Sciatic nerve (tissue), 2 donors: ENCODE measurements at regions not wholly inside any gene's neighbourhood (a gene's known extent, or its start where the extent isn't known, plus 50 kb on each side); places are given as distances from the start of the nearest gene placed in this dataset.

ENCODE experiments used
- ATAC-seq: fragments of 200-7000 bp; cut with Tn5 transposase; one replicate; pipeline ENCODE4 v1.9.1; 2020; ENCODE audit warnings: mild to moderate bottlenecking, moderate library complexity
- DNase-seq: peaks from one replicate; pipeline ENCODE4 v3.0.0-alpha.2; 2020; ENCODE audit warnings: low spot score
- intact Hi-C: fragments of 100-400 bp; cut with DNase I; formaldehyde crosslinking; loops from one replicate; pipeline ENCODE4 v1.14.2; 2022
- donor health status: DM: no; HTN: no; CAD: no.
- donor health status: DM: no; HTN: no; CAD: no.

GRCh38 chr13:104006625-104007075 lies 940.4 kb upstream of the SLC10A2 start:
- ATAC-seq = no peak
- intact Hi-C loops = no loop called here
- DNase-seq = no peak

GRCh38 chr13:104004572-104004971 lies 938.4 kb upstream of the SLC10A2 start:
- intact Hi-C loops = no loop called here
- ATAC-seq (no peak), DNase-seq (no peak)

- no peak for DNase-seq
- peak; percentile 20 for ATAC-seq
- intact Hi-C loops = no loop called here
These were observed 936.0 kb upstream of the SLC10A2 start for GRCh38 chr13:104002216-104002615.

DNA sequence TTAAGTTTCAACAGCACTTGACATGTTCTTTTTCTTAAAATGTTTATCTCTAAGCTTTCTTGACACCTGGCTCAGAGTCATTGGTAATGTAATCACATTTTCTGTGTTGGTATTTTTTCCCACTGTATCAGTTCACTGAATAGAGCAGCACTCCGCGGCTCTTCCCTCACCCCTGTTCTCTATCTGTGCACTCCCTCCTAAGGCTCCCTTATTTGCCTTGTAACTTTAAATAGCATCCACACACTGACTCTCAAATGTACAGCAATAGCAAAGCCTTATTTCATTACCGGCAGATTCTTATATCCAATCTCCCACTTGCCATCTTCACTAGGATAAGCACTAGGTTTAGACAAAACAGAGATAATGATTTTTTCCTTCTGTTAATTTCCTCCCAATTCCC lies 935.5 kb upstream of the SLC10A2 start:
- DNase-seq (no peak), ATAC-seq (no peak)
- intact Hi-C loops = no loop called here

GRCh38 chr13:103996733-103997132 lies 930.5 kb upstream of the SLC10A2 start:
- intact Hi-C loops = no loop called here
- ATAC-seq = no peak
- no peak for DNase-seq

- intact Hi-C loops = no loop called here
- ATAC-seq (no peak), DNase-seq (no peak)
These were observed 917.7 kb upstream of the SLC10A2 start for GRCh38 chr13:103983948-103984347.

GRCh38 chr13:103976371-103976770 lies 910.2 kb upstream of the SLC10A2 start:
- ATAC-seq = no peak
- no peak for DNase-seq
- intact Hi-C loops = no loop called here

DNA sequence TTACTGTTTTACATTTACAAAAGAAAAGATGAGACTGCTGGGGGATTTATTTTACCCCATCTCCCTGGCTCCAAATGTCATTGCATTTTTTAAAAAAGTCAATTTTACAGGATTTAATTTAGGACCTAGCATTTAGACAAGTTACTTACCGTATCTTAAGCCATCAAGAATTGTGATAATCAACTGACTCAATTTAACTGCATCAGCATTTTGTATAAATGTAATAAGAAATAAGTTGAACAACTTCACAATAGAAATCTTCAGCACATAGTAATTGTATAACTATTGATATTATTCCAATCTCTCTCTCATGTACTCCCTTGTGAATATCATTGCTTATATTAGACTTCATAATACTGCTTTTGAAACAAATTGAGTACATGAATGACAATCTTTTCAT lies 907.5 kb upstream of the SLC10A2 start:
- intact Hi-C loops = no loop called here
- ATAC-seq (no peak), DNase-seq (no peak)

DNA sequence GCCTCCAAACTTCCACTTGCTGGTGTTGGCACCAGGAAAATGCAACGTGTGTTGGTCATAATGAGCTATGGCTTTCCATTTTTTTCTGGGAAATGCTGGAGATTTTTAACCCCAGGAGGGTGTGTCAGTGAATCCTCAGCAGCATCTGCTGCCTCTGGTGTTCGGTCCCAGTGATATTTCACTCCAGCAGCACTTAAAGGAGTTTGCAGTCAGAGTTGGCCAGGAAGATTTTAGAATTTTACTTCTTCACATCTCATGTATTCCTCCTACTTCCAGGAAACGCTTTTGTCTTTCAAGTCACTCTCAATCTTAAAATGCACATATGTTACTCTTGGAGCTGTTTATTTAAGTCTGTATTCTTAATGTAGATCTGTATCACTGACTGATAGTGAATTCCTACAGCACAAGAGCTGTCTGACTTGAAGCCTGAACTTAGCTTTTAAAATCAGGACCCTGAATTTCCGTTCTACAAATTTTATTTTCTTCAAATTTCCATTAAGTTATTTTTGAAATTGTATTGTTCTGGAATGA lies 903.4 kb upstream of the SLC10A2 start:
- intact Hi-C loops = no loop called here
- DNase-seq (no peak), ATAC-seq (no peak)

- DNase-seq (no peak), ATAC-seq (peak; percentile 42)
- intact Hi-C loops = no loop called here
These were observed 899.5 kb upstream of the SLC10A2 start for GRCh38 chr13:103965506-103966243.

DNA sequence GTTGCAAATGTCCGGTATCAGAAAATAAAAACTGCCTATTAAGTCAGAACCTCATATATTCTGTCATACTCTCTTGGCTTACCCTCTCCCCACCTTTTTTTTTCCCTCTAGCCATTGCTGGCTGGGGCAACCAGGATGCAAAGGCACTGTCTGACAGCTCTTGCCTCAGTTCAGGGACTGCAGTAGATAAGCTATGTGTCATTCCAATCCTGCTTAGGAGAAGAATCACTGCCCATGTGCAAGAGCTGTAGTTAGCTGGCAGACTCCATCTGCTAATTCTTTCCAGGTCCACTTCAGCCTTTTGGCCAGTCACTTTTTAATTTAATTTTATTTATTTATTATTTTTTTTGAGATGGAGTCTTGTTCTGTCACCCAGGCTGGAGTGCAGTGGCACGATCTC lies 895.6 kb upstream of the SLC10A2 start:
- ATAC-seq (no peak), DNase-seq (no peak)
- intact Hi-C loops = no loop called here

DNA sequence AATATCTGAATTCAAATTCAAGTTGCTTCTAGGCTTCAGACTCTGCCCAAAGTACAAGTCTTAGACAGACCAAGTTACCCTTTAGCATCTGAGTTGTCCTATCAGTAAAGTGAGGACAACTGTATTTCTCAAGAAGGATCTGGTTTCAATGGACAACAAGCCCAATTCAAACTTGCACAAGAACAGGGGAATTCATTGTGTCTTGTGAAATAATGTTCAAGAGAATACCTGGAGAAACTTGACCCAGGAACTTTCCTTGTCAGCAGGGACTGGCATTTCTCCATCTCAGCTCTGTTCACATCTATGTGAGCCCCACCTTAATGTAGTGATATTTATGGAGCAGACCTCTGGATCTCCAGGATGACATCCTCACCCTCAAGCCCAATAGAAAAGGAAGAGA lies 894.9 kb upstream of the SLC10A2 start:
- ATAC-seq = no peak
- intact Hi-C loops = no loop called here
- DNase-seq = no peak

- DNase-seq = no peak
- no peak for ATAC-seq
- intact Hi-C loops = no loop called here
These were observed 893.8 kb upstream of the SLC10A2 start for GRCh38 chr13:103960001-103960400.

DNA sequence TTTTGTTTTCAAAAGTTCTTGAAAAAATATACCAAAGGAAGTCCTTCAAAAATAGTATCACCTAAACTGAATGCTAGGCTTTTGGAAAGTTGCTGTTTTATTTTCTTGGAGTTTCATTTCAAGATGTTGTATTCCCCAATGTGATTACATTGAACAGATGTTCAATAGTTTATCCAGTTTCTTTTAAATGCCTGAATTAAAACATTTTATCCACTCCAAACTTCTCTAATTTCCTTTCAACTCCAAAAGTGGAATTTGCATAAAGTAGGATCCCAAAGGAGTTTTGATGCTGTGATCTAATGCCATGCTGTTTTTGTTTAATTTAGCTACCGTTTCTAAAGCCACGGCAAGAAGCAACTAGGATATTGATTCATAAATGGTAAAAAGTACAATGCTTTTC lies 892.5 kb upstream of the SLC10A2 start:
- DNase-seq = no peak
- ATAC-seq = no peak
- intact Hi-C loops = no loop called here

- intact Hi-C loops = no loop called here
- DNase-seq (no peak), ATAC-seq (no peak)
These were observed 891.7 kb upstream of the SLC10A2 start for GRCh38 chr13:103957939-103958338.

GRCh38 chr13:103953859-103954258 lies 887.6 kb upstream of the SLC10A2 start:
- intact Hi-C loops = no loop called here
- no peak for DNase-seq
- ATAC-seq = no peak

GRCh38 chr13:103952183-103952582 lies 886.0 kb upstream of the SLC10A2 start:
- intact Hi-C loops = no loop called here
- no peak for DNase-seq
- no peak for ATAC-seq

GRCh38 chr13:103948426-103948825 lies 882.2 kb upstream of the SLC10A2 start:
- intact Hi-C loops = no loop called here
- no peak for ATAC-seq

DNA sequence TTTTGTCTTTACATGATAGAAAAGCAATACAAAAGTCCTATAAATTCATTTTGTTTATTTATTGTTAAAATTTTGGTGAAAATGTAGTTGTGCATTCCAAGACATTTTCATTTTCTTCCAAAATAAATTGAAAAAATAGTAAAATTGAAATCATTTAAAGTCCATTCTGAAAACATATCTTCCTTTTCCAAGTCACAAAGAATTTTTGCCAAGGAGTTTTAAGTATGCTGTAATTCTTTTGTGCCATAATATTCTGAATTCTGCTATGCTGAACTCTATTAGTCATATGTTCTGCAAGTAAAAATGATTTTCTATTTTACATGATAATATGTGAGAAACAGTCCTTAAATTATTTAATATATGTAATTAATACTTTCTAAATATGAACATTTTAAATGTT lies 879.6 kb upstream of the SLC10A2 start:
- ATAC-seq (no peak), DNase-seq (no peak)
- intact Hi-C loops = no loop called here

More at GRCh38 chr13:103948426-103948825, 882.2 kb upstream of the SLC10A2 start:
- no peak for DNase-seq

DNA sequence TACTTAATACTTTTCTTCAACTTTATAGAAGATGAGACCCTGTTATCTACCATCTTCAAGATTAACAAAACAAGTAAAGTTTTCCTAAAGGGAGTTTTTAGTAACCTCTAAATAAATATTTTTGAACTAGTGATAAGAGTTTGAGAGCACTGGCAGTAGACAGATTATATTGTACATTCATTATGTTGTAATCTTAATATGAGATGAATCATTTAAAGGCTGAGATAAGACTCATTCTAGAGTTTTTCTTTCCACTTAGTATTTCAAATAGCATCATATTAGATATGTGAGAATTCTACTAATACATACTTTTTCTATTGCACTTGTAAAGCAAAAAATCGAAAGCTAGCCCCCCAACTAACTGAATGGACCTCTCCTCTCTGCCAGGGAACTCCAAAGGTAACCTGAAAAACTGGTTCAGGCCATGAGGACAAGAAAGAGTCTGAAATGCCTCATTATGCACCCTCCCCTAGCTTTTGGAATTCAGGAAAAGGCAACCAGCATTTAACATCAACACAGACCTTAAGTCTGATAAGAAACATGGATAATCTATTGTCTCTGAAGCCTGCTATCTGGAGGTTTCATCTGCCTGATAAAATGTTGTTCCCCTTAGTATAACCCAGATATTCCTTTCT lies 875.4 kb upstream of the SLC10A2 start:
- DNase-seq (no peak), ATAC-seq (no peak)
- intact Hi-C loops = no loop called here

DNA sequence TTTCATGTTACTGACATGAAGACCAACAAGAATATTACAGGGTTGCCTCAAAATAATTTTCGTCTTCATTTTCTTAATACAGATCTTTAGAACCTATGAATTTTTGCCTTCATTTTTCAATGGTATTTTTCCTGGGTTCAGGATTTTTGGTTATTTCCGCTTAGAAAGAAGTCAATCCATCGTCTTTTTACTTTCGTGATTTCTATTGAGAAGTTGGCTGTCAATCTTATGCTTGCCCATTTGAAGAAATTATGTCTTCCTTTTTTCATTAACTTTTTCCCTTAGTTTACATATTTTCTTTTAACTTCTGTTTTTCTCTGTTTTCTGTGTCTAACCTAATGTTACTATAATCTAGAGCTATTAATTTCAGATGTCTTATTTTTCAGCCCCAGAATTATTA lies 868.9 kb upstream of the SLC10A2 start:
- DNase-seq = no peak
- ATAC-seq = no peak
- intact Hi-C loops = no loop called here
